ENCODE measurements at regions not wholly inside any gene's neighbourhood (a gene's known extent, or its start where the extent isn't known, plus 50 kb on each side); places are given as distances from the start of the nearest gene placed in this dataset.

DNA sequence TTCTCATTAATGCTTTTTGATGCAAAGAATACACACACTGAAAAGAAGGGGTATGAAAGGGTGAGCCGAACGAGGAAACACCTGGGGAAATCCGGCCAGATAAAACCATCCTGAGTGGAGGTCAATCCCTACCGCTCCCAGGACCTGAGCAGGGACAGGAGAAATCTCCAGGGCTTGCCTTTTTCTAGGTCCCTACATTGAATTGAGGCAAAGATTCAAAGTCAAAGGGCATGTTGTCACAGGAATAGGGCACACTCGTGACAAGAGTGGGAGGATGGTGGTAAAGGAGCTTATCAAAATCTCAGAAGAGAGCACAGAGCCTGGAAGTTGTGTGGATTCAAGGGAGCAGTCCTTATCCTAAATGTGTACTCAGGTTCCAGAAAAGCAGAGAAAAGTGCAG is 61.2 kb upstream of the ACKR3 start:
- WGBS = 87% methylated on average over 5 of the region's 5 CpGs
- no peak overlapping the region for H3K4me3 ChIP-seq
- no peak for TF ChIP-seq POLR2AphosphoS5 (IDR thresholded peaks at IDR 0.05)
- H3K36me3 ChIP-seq = no peaks in the 10 kb centered on the region
- DNase-seq (ENCODE audit: low spot score) = no peak
- H3K9me3 ChIP-seq = no peaks in the 10 kb centered on the region
- H3K27me3 ChIP-seq (replicated peaks; ENCODE audit: insufficient read depth) = no peaks in the 10 kb centered on the region
- no peak overlapping the region for H3K27ac ChIP-seq
- intact Hi-C loops (cut with DNase I) = loop anchor here (10.0 kb wide), 1 partner anchor 144 kb away; no protein-coding TSS in a partner anchor
- no peaks in the 10 kb centered on the region for H3K4me1 ChIP-seq (replicated peaks)

DNA sequence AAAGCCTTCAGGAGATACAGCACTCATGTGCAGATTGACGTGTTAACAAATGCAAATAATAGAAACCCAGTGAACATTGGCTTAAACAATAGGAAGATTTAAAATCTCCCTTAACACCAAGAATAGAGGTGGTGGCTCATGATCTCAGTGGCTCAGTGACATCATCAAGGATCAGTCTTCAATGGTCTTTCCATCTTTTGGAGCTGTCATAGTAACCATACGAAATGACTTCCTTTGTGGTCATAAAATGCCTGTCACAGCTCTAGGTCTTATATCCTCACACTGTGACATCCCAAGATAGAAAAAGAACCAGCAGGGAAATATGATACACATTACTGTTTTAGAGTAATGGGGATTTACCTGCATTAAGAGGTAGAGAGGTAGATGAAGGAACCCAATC is 59.6 kb upstream of the ACKR3 start:
- 63% methylated on average over 2 of the region's 2 CpGs for WGBS
- Histone ChIP-seq H3K4me1 (replicated peaks) (no peaks in the 10 kb centered on the region), H3K4me3 (no peak overlapping the region), H3K36me3 (no peaks in the 10 kb centered on the region), H3K27ac (no peak overlapping the region), H3K27me3 (replicated peaks; ENCODE audit: insufficient read depth) (no peaks in the 10 kb centered on the region), H3K9me3 (no peaks in the 10 kb centered on the region)
- DNase-seq (ENCODE audit: low spot score) = no peak
- TF ChIP-seq, protein P1, sequence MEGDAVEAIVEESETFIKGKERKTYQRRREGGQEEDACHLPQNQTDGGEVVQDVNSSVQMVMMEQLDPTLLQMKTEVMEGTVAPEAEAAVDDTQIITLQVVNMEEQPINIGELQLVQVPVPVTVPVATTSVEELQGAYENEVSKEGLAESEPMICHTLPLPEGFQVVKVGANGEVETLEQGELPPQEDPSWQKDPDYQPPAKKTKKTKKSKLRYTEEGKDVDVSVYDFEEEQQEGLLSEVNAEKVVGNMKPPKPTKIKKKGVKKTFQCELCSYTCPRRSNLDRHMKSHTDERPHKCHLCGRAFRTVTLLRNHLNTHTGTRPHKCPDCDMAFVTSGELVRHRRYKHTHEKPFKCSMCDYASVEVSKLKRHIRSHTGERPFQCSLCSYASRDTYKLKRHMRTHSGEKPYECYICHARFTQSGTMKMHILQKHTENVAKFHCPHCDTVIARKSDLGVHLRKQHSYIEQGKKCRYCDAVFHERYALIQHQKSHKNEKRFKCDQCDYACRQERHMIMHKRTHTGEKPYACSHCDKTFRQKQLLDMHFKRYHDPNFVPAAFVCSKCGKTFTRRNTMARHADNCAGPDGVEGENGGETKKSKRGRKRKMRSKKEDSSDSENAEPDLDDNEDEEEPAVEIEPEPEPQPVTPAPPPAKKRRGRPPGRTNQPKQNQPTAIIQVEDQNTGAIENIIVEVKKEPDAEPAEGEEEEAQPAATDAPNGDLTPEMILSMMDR (IDR thresholded peaks at IDR 0.05) = no peak
- no peak for TF ChIP-seq POLR2AphosphoS5 (IDR thresholded peaks at IDR 0.05)
- TF ChIP-seq POLR2A (IDR thresholded peaks at IDR 0.05) = no peak
- intact Hi-C loops (cut with DNase I) = loop anchor here (5.0 kb wide), 2 partner anchors 57 to 552 kb away; partner anchors contain the start of gene ACKR3

GRCh38 chr2:236511266-236511665 is 58.4 kb upstream of the ACKR3 start:
- Histone ChIP-seq H3K4me1 (replicated peaks) (no peaks in the 10 kb centered on the region), H3K4me3 (no peak overlapping the region), H3K27me3 (replicated peaks; ENCODE audit: insufficient read depth) (no peaks in the 10 kb centered on the region), H3K27ac (no peak overlapping the region), H3K36me3 (no peaks in the 10 kb centered on the region), H3K9me3 (no peaks in the 10 kb centered on the region)
- intact Hi-C loops (cut with DNase I) = loop anchor here (5.0 kb wide), 2 partner anchors 56 to 551 kb away; partner anchors contain the start of gene ACKR3
- TF ChIP-seq POLR2A (IDR thresholded peaks at IDR 0.05) = no peak
- TF ChIP-seq POLR2AphosphoS5 (IDR thresholded peaks at IDR 0.05) = no peak
- TF ChIP-seq, protein P1 (IDR thresholded peaks at IDR 0.05) = no peak
- WGBS = 81% methylated on average over 5 of the region's 5 CpGs
- DNase-seq (ENCODE audit: low spot score) = no peak

DNA sequence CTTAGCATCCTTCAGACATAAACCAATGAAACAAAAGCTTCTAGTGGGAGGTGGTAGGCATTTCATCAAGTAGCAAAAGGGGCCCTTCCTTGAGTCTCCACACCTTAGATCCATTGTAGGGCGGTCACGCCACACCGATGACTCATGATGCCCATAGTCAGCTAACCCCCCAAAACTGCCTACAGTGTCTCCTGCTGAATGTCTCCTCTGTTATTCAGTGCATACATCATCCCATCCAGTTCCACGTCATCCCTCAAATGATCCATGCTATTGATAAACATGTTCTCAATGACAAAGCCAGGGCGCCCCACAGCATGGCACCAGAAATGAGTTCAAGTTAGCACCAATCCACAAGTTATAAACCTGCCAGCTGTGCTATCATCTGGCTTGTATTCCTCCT is 57.4 kb upstream of the ACKR3 start:
- TF ChIP-seq, protein P1 (IDR thresholded peaks at IDR 0.05) = no peak
- TF ChIP-seq POLR2AphosphoS5 (IDR thresholded peaks at IDR 0.05) (no peak), POLR2A (IDR thresholded peaks at IDR 0.05) (no peak)
- WGBS = 94% methylated on average over 5 of the region's 5 CpGs
- Histone ChIP-seq H3K27ac (no peak overlapping the region), H3K27me3 (replicated peaks; ENCODE audit: insufficient read depth) (no peaks in the 10 kb centered on the region), H3K36me3 (no peaks in the 10 kb centered on the region), H3K4me3 (no peak overlapping the region), H3K9me3 (no peaks in the 10 kb centered on the region), H3K4me1 (replicated peaks) (no peaks in the 10 kb centered on the region)
- no peak for DNase-seq (ENCODE audit: low spot score)
- intact Hi-C loops (cut with DNase I) = loop anchor here (2.0 to 5.0 kb wide), 3 partner anchors 55 to 550 kb away; partner anchors contain the start of gene ACKR3

- Histone ChIP-seq H3K36me3 (no peaks in the 10 kb centered on the region), H3K4me1 (replicated peaks) (no peaks in the 10 kb centered on the region), H3K4me3 (no peak overlapping the region), H3K27ac (no peak overlapping the region), H3K9me3 (no peaks in the 10 kb centered on the region), H3K27me3 (replicated peaks; ENCODE audit: insufficient read depth) (no peaks in the 10 kb centered on the region)
- TF ChIP-seq, protein P1 (IDR thresholded peaks at IDR 0.05) = peak; percentile 51 to 88 (median 82)
- TF ChIP-seq POLR2A (IDR thresholded peaks at IDR 0.05) (no peak), POLR2AphosphoS5 (IDR thresholded peaks at IDR 0.05) (peak; percentile 16)
- WGBS = 22% methylated on average over 7 of the region's 7 CpGs
- peak; percentile 51 for DNase-seq (ENCODE audit: low spot score)
- intact Hi-C loops (cut with DNase I) = loop anchor here (2.0 to 5.0 kb wide), 3 partner anchors 54 to 549 kb away; partner anchors contain the start of gene ACKR3
Measured at GRCh38 chr2:236512902-236513435, 56.7 kb upstream of the ACKR3 start.
